SKM-1 treated with dmso at 0.1 percent for 144 hours (cell line): ENCODE measurements at regions not wholly inside any gene's neighbourhood (a gene's known extent, or its start where the extent isn't known, plus 50 kb on each side); places are given as distances from the start of the nearest gene placed in this dataset.

Experiments
- DNase-seq: peaks from one replicate; lab custom pipeline; 2025; ENCODE audit not compliant: unreplicated experiment; lab: John Stamatoyannopoulos, UW

- DNase-seq, result no peak
These were observed 597.5 kb upstream of the PCDH15 start for GRCh38 chr10:55398497-55398882.

GRCh38 chr10:55397777-55398496, 596.9 kb upstream of the PCDH15 start:
- DNase-seq, result no peak

GRCh38 chr10:55378196-55378595, 577.2 kb upstream of the PCDH15 start:
- no peak for DNase-seq

- DNase-seq, result no peak
These were observed 573.9 kb upstream of the PCDH15 start for GRCh38 chr10:55374917-55375316.

- no peak for DNase-seq
These were observed 573.0 kb upstream of the PCDH15 start for GRCh38 chr10:55374060-55374459.

- DNase-seq, result no peak
These were observed 568.8 kb upstream of the PCDH15 start for GRCh38 chr10:55369670-55370420.

- DNase-seq, result no peak
These were observed 567.4 kb upstream of the PCDH15 start for GRCh38 chr10:55368467-55368866.

GRCh38 chr10:55367555-55367954, 566.5 kb upstream of the PCDH15 start:
- DNase-seq, result no peak

GRCh38 chr10:55358539-55358938, 557.5 kb upstream of the PCDH15 start:
- no peak for DNase-seq

- DNase-seq, result no peak
These were observed 552.4 kb upstream of the PCDH15 start for GRCh38 chr10:55353414-55353813.

- no peak for DNase-seq
These were observed 550.4 kb upstream of the PCDH15 start for GRCh38 chr10:55351431-55351830.

- no peak for DNase-seq
These were observed 547.5 kb upstream of the PCDH15 start for GRCh38 chr10:55348534-55348933.

GRCh38 chr10:55330486-55330885, 529.5 kb upstream of the PCDH15 start:
- no peak for DNase-seq

GRCh38 chr10:55329796-55330195, 528.8 kb upstream of the PCDH15 start:
- no peak for DNase-seq

- DNase-seq, result no peak
These were observed 519.2 kb upstream of the PCDH15 start for GRCh38 chr10:55320187-55320700.

- DNase-seq, result no peak
These were observed 511.0 kb upstream of the PCDH15 start for GRCh38 chr10:55311848-55312635.

- no peak for DNase-seq
These were observed 509.1 kb upstream of the PCDH15 start for GRCh38 chr10:55310143-55310542.

GRCh38 chr10:55305285-55305684, 504.3 kb upstream of the PCDH15 start:
- DNase-seq, result no peak

- no peak for DNase-seq
These were observed 486.3 kb upstream of the PCDH15 start for GRCh38 chr10:55287346-55287745.

- no peak for DNase-seq
These were observed 482.0 kb upstream of the PCDH15 start for GRCh38 chr10:55283031-55283430.

GRCh38 chr10:55280696-55281095, 479.7 kb upstream of the PCDH15 start:
- no peak for DNase-seq

- no peak for DNase-seq
These were observed 476.5 kb upstream of the PCDH15 start for GRCh38 chr10:55277549-55277948.
